Smooth muscle cell (in vitro differentiated cells): ENCODE measurements at regions not wholly inside any gene's neighbourhood (a gene's known extent, or its start where the extent isn't known, plus 50 kb on each side); places are given as distances from the start of the nearest gene placed in this dataset.

Source experiments
- DNase-seq: peaks from one replicate; lab custom pipeline; 2025; ENCODE audit not compliant: unreplicated experiment; lab: John Stamatoyannopoulos, UW
- H2AFZ ChIP-seq: fragments of 200-600 bp; sonication (generic); 2 replicates; pipeline ENCODE4 v1.6.0; 2016; ENCODE audit warnings: antibody characterized with exemption, low read depth, mild to moderate bottlenecking
- H3F3A ChIP-seq: fragments of 200-600 bp; sonication (generic); 2 replicates; pipeline ENCODE4 v1.6.0; 2017; ENCODE audit warnings: antibody characterized with exemption, low read depth
- H3K27ac ChIP-seq: fragments of 200-600 bp; sonication (generic); 2 replicates; pipeline ENCODE4 v1.5.1; 2016; ENCODE audit warnings: low read depth, mild to moderate bottlenecking
- H3K27me3 ChIP-seq: fragments of 200-600 bp; sonication (generic); 2 replicates; pipeline ENCODE4 v1.6.1; 2016; ENCODE audit warnings: low read depth, mild to moderate bottlenecking
- H3K36me3 ChIP-seq: fragments of 200-600 bp; sonication (generic); 2 replicates; pipeline ENCODE4 v1.5.1; 2016; ENCODE audit warnings: low read depth
- H3K4me1 ChIP-seq: fragments of 200-600 bp; sonication (generic); 2 replicates; pipeline ENCODE4 v1.5.1; 2016; ENCODE audit warnings: low read depth
- H3K4me2 ChIP-seq: fragments of 200-600 bp; sonication (generic); 2 replicates; pipeline ENCODE4 v1.6.0; 2016; ENCODE audit warnings: mild to moderate bottlenecking
- H3K4me3 ChIP-seq: fragments of 200-600 bp; sonication (generic); 2 replicates; pipeline ENCODE4 v1.5.1; 2016; ENCODE audit warnings: mild to moderate bottlenecking
- H3K79me2 ChIP-seq: fragments of 200-600 bp; sonication (generic); 2 replicates; pipeline ENCODE4 v1.6.0; 2016; ENCODE audit warnings: low read depth, mild to moderate bottlenecking
- H3K9ac ChIP-seq: fragments of 200-600 bp; sonication (generic); 2 replicates; pipeline ENCODE4 v1.6.0; 2016; ENCODE audit warnings: low read depth
- H3K9me3 ChIP-seq: fragments of 200-600 bp; sonication (generic); replicated peaks from 2 replicates; pipeline ENCODE4 v1.5.1; 2016; ENCODE audit warnings: low read depth
- H4K20me1 ChIP-seq: fragments of 200-600 bp; sonication (generic); 2 replicates; pipeline ENCODE4 v1.6.0; 2016; ENCODE audit warnings: low read depth
- CTCF ChIP-seq: fragments of 200-600 bp; sonication (generic); IDR thresholded peaks from 2 replicates; pipeline ENCODE4 v1.5.1; 2017; ENCODE audit warnings: borderline replicate concordance, mild to moderate bottlenecking, antibody characterized with exemption; ENCODE audit not compliant: insufficient read depth, poor library complexity, severe bottlenecking
- WGBS: methylation state at CpG from one replicate; pipeline ENCODE4 v1.1.7; 2016; ENCODE audit warnings: low lambda C conversion rate; 5-methylcytosine and 5-hydroxymethylcytosine counted together

- H3K9ac ChIP-seq = no peak overlapping the region
- 94% methylated on average over 1 of the region's 1 CpG for WGBS
- H4K20me1 ChIP-seq = no peaks in the 10 kb centered on the region
- no peak overlapping the region for H2AFZ ChIP-seq
- H3K4me1 ChIP-seq = no peaks in the 10 kb centered on the region
- no peak overlapping the region for H3K27ac ChIP-seq
- H3K9me3 ChIP-seq = no peaks in the 10 kb centered on the region
- H3K36me3 ChIP-seq = no peaks in the 10 kb centered on the region
- H3K4me3 ChIP-seq = no peak overlapping the region
- no peak overlapping the region for H3K4me2 ChIP-seq
- H3K79me2 ChIP-seq = no peaks in the 10 kb centered on the region
- DNase-seq = no peak
- TF ChIP-seq CTCF = no peak
- H3F3A ChIP-seq = no peaks in the 10 kb centered on the region
- peaks cover 6% of the 10 kb centered on the region for H3K27me3 ChIP-seq
Measured at GRCh38 chr4:148800336-148800885, 358.2 kb upstream of the NR3C2 start.

GRCh38 chr4:148795156-148795864 lies 353.1 kb upstream of the NR3C2 start:
- Histone ChIP-seq H3F3A (no peaks in the 10 kb centered on the region), H3K4me1 (no peaks in the 10 kb centered on the region), H2AFZ (no peak overlapping the region), H3K27ac (no peak overlapping the region), H3K36me3 (no peaks in the 10 kb centered on the region), H3K9me3 (no peaks in the 10 kb centered on the region), H3K27me3 (peaks cover 6% of the 10 kb centered on the region), H3K79me2 (no peaks in the 10 kb centered on the region), H3K4me2 (no peak overlapping the region), H4K20me1 (no peaks in the 10 kb centered on the region), H3K9ac (no peak overlapping the region), H3K4me3 (no peak overlapping the region)
- 64% methylated on average over 7 of the region's 7 CpGs for WGBS
- no peak for TF ChIP-seq CTCF
- no peak for DNase-seq

GRCh38 chr4:148793221-148793620 lies 351.0 kb upstream of the NR3C2 start:
- no peaks in the 10 kb centered on the region for H3F3A ChIP-seq
- H3K27me3 ChIP-seq = no peaks in the 10 kb centered on the region
- no peak overlapping the region for H3K4me3 ChIP-seq
- no peaks in the 10 kb centered on the region for H3K36me3 ChIP-seq
- no peak for DNase-seq
- H3K4me2 ChIP-seq = no peak overlapping the region
- no peak for TF ChIP-seq CTCF
- no peaks in the 10 kb centered on the region for H4K20me1 ChIP-seq
- H3K27ac ChIP-seq = no peak overlapping the region
- H3K79me2 ChIP-seq = no peaks in the 10 kb centered on the region
- 90% methylated on average over 2 of the region's 2 CpGs for WGBS
- H3K9me3 ChIP-seq = no peaks in the 10 kb centered on the region
- H3K9ac ChIP-seq = no peak overlapping the region
- no peak overlapping the region for H2AFZ ChIP-seq
- H3K4me1 ChIP-seq = no peaks in the 10 kb centered on the region

- no peaks in the 10 kb centered on the region for H3K9me3 ChIP-seq
- no peak for DNase-seq
- no peak overlapping the region for H3K4me3 ChIP-seq
- no peak for TF ChIP-seq CTCF
- no peak overlapping the region for H3K4me2 ChIP-seq
- H3K27ac ChIP-seq = no peak overlapping the region
- H3K4me1 ChIP-seq = no peaks in the 10 kb centered on the region
- H2AFZ ChIP-seq = no peak overlapping the region
- H3F3A ChIP-seq = no peaks in the 10 kb centered on the region
- H3K36me3 ChIP-seq = no peaks in the 10 kb centered on the region
- H4K20me1 ChIP-seq = no peaks in the 10 kb centered on the region
- H3K79me2 ChIP-seq = no peaks in the 10 kb centered on the region
- no peak overlapping the region for H3K9ac ChIP-seq
- WGBS = 93% methylated on average over 5 of the region's 5 CpGs
- H3K27me3 ChIP-seq = no peaks in the 10 kb centered on the region
Measured at GRCh38 chr4:148790691-148791090, 348.5 kb upstream of the NR3C2 start.
